K562 (cell line): ENCODE measurements at regions not wholly inside any gene's neighbourhood (a gene's known extent, or its start where the extent isn't known, plus 50 kb on each side); places are given as distances from the start of the nearest gene placed in this dataset.

Source experiments
- ATAC-seq: fragments of 200-7000 bp; cut with Tn5 transposase; 3 replicates; pipeline ENCODE4 v1.9.1; 2020; ENCODE audit warnings: moderate library complexity
- BruUV-seq: library from RNA; stranded (reverse); fragments of 400-500 nt; replicated peaks from 2 replicates; lab custom pipeline; 2021; lab: Mats Ljungman, UMichigan
- CTCF ChIA-PET: fragments of 300-600 bp; formaldehyde crosslinking; extraction: SDS; loops from one replicate; lab custom pipeline; 2021; ENCODE audit warnings: low intra/inter-chr PET ratio; lab: Yijun Ruan, JAX
- POLR2A ChIA-PET: fragments of 300-600, 350-650 bp; sonication (Branson Sonifier 250); formaldehyde crosslinking; extraction: SDS; loops from one replicate; lab custom pipeline; 2021; ENCODE audit warnings: antibody characterized with exemption, inconsistent platforms; lab: Yijun Ruan, JAX
- DNase-seq, 4 experiments: peaks; one replicate each; pipeline versions ENCODE4 v3.0.0 to v3.0.0-alpha.2; 2011 to 2018; ENCODE audit warnings: low spot score in 3 of 4, mixed read lengths in 3 of 4; ENCODE audit errors: extremely low read depth in 1 of 4
- FAIRE-seq: peaks from 2 replicates; lab custom pipeline; 2011; peaks lifted over from hg19 to GRCh38; lab: Jason Lieb, UNC
- H2AFZ ChIP-seq: 2 replicates; pipeline ENCODE4 v1.6.0; 2011; ENCODE audit warnings: low read depth, low read length, control low read depth, inconsistent platforms
- H3K27ac ChIP-seq: fragments of 200-600 bp; 3 replicates; pipeline ENCODE4 v1.8.0; 2011; ENCODE audit warnings: low read depth, mild to moderate bottlenecking, control low read depth, inconsistent platforms, low read length, moderate library complexity, mixed read lengths; ENCODE audit errors: extremely low read depth
- H3K27me3 ChIP-seq, 2 experiments: fragments of 300-600 bp in 1 of 2; 2 replicates in 1 of 2; 3 replicates in 1 of 2; pipeline versions ENCODE4 v1.6.0 to v1.8.0; 2011; ENCODE audit warnings: inconsistent platforms in 2 of 2, low read length in 2 of 2, mild to moderate bottlenecking in 1 of 2, mixed read lengths in 1 of 2, moderate library complexity in 1 of 2; ENCODE audit not compliant: control insufficient read depth in 2 of 2, insufficient read depth in 2 of 2
- H3K36me3 ChIP-seq: fragments of 300-600 bp; 3 replicates; pipeline ENCODE4 v1.8.0; 2011; ENCODE audit warnings: mild to moderate bottlenecking, low read length, inconsistent platforms; ENCODE audit not compliant: control insufficient read depth, insufficient read depth
- H3K4me1 ChIP-seq, 2 experiments: fragments of 200-600 bp in 1 of 2; replicated peaks in 1 of 2; 2 replicates in 1 of 2; 3 replicates in 1 of 2; pipeline versions ENCODE4 v1.5.1 to v1.8.0; 2011; ENCODE audit warnings: inconsistent platforms in 2 of 2, low read length in 2 of 2, mild to moderate bottlenecking in 1 of 2, mixed read lengths in 1 of 2, moderate library complexity in 1 of 2; ENCODE audit not compliant: control insufficient read depth in 2 of 2, insufficient read depth in 2 of 2
- H3K4me2 ChIP-seq: 2 replicates; pipeline ENCODE4 v1.6.1; 2011; ENCODE audit warnings: low read length, control low read depth, inconsistent platforms, mixed read lengths; ENCODE audit not compliant: insufficient read depth
- H3K4me3 ChIP-seq: fragments of 200-600 bp; sonication (generic), shearing (Covaris generic); 2 replicates; pipeline ENCODE4 v1.5.1; 2016; ENCODE audit warnings: control low read depth, inconsistent platforms
- H3K79me2 ChIP-seq: fragments of 200-600 bp; 3 replicates; pipeline ENCODE4 v1.8.0; 2011; ENCODE audit warnings: low read length, inconsistent platforms; ENCODE audit not compliant: control insufficient read depth, insufficient read depth
- H3K9ac ChIP-seq, 2 experiments: 2 replicates each; pipeline versions ENCODE4 v1.6.0 to v1.6.1; 2011; ENCODE audit warnings: low read depth in 2 of 2, low read length in 2 of 2, control low read depth in 1 of 2, inconsistent platforms in 1 of 2, mild to moderate bottlenecking in 1 of 2, mixed read lengths in 1 of 2; ENCODE audit not compliant: insufficient read depth in 1 of 2
- H3K9me1 ChIP-seq: one replicate; pipeline ENCODE4 v1.6.0; 2011; ENCODE audit warnings: inconsistent platforms, mild to moderate bottlenecking, low read length, moderate library complexity; ENCODE audit not compliant: control insufficient read depth, insufficient read depth
- H3K9me3 ChIP-seq: replicated peaks from 2 replicates; pipeline ENCODE4 v1.5.1; 2011; ENCODE audit warnings: low read depth, low read length, inconsistent platforms; ENCODE audit not compliant: control insufficient read depth, insufficient read depth
- H4K20me1 ChIP-seq: replicated peaks from 2 replicates; pipeline ENCODE4 v1.6.1; 2011; ENCODE audit warnings: low read length, inconsistent platforms, mixed read lengths; ENCODE audit not compliant: control insufficient read depth, insufficient read depth
- DDX20 ChIP-seq: fragments of 450-650 bp; IDR thresholded peaks from 2 replicates; pipeline ENCODE4 v1.6.1; 2016; ENCODE audit warnings: missing genetic modification characterization, low read depth, mild to moderate bottlenecking, missing compliant biosample characterization, moderate library complexity
- HNRNPL ChIP-seq: fragments of 200-400 bp; formaldehyde crosslinking; IDR thresholded peaks from 2 replicates; pipeline ENCODE4 v1.6.1; 2017; ENCODE audit warnings: low read depth, mild to moderate bottlenecking, low read length
- KDM2B ChIP-seq: fragments of 250-450 bp; sonication (Bioruptor Pico); IDR thresholded peaks from 2 replicates; pipeline ENCODE4 v1.8.0; 2021; ENCODE audit warnings: mild to moderate bottlenecking, moderate library complexity
- L3MBTL2 ChIP-seq: fragments of 450-650 bp; IDR thresholded peaks from 2 replicates; pipeline ENCODE4 v1.6.1; 2016; ENCODE audit warnings: mild to moderate bottlenecking, moderate library complexity
- NR2C1 ChIP-seq, 2 experiments: fragments of 450-650 bp; IDR thresholded peaks; 2 replicates each; pipeline ENCODE4 v1.6.1; 2017; ENCODE audit warnings: mild to moderate bottlenecking in 2 of 2, antibody characterized with exemption in 1 of 2, inconsistent platforms in 1 of 2, missing compliant biosample characterization in 1 of 2, missing genetic modification characterization in 1 of 2
- PHTF2 ChIP-seq: fragments of 250-450 bp; sonication (Bioruptor Pico); IDR thresholded peaks from 2 replicates; pipeline ENCODE4 v1.5.0; 2021; ENCODE audit warnings: mild to moderate bottlenecking
- TAF15 ChIP-seq: fragments of 200-400 bp; formaldehyde crosslinking; IDR thresholded peaks from 2 replicates; pipeline ENCODE4 v1.6.1; 2017; ENCODE audit warnings: mild to moderate bottlenecking, low read depth, low read length, moderate library complexity
- ZNF23 ChIP-seq: fragments of 250-450 bp; sonication (Bioruptor Pico); IDR thresholded peaks from 2 replicates; pipeline ENCODE4 v1.4.0; 2020; ENCODE audit warnings: mild to moderate bottlenecking
- ZNF316 ChIP-seq: fragments of 450-650 bp; IDR thresholded peaks from 2 replicates; pipeline ENCODE4 v1.6.1; 2016
- ZNF384 ChIP-seq: IDR thresholded peaks from 2 replicates; pipeline ENCODE4 v1.6.1; 2012; ENCODE audit warnings: low read depth, low read length, improper control_type of control experiment
- ZNF431 ChIP-seq: sonication (generic); formaldehyde crosslinking; IDR thresholded peaks from 2 replicates; pipeline ENCODE4 v1.8.0; 2022; ENCODE audit warnings: mild to moderate bottlenecking, missing genetic modification reagents
- WGBS: fragments of 100-300 bp; shearing (Covaris generic); methylation state at CpG from one replicate; pipeline ENCODE4 v1.1.6; 2016; ENCODE audit warnings: low coverage, mixed read lengths; ENCODE audit not compliant: insufficient coverage; ENCODE audit errors: missing lambda C conversion rate; 5-methylcytosine and 5-hydroxymethylcytosine counted together
- in situ Hi-C: fragments of 300-500 bp; cut with MboI; formaldehyde crosslinking; loops from 4 replicates; pipeline ENCODE4 v1.15.0; 2018; ENCODE audit warnings: inconsistent platforms, mixed read lengths
- intact Hi-C: fragments of 100-400 bp; cut with micrococcal nuclease; formaldehyde crosslinking; loops from 2 replicates; pipeline ENCODE4 v1.14.2; 2022
- TF ChIP-seq, protein P1 (sequence below): fragments of 250-450 bp; sonication (Bioruptor Pico); IDR thresholded peaks from 2 replicates; pipeline ENCODE4 v1.8.0; 2021; ENCODE audit warnings: mild to moderate bottlenecking, moderate library complexity
- TF ChIP-seq, protein P2 (sequence below): sonication (generic); formaldehyde crosslinking; IDR thresholded peaks from 2 replicates; pipeline ENCODE4 v1.9.0; 2022; ENCODE audit warnings: mild to moderate bottlenecking, missing genetic modification reagents
- TF ChIP-seq, protein P3 (sequence below): sonication (generic); formaldehyde crosslinking; IDR thresholded peaks from 2 replicates; pipeline ENCODE4 v1.8.0; 2022; ENCODE audit warnings: mild to moderate bottlenecking, missing genetic modification reagents
- TF ChIP-seq, protein P4 (sequence below): fragments of 450-650 bp; formaldehyde crosslinking; IDR thresholded peaks from 2 replicates; pipeline ENCODE4 v1.4.0; 2020; ENCODE audit warnings: mild to moderate bottlenecking, moderate library complexity

DNA sequence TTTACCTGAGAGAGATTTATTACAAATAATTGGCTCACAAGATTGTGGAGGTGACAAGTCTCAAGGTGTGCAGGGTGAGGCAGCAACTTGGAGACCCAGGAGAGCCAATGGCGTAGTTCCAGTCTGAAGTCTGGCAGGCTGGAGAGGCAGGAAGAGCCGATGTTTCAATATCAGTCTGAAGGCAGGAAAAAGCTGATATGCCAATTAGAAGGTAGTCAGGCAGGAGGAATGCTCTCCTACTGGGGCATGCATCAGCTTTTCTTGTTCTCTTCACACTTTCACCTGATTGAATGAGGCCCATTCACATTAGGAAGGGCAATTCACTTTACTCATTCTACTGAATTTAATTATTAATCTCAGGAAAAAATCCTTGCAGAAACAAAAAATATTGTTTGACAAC lies 1351.7 kb upstream of the ADGRL3 start:
- H2AFZ ChIP-seq: no peak overlapping the region
- no peak overlapping the region for H3K9ac ChIP-seq
- H3K4me1 ChIP-seq: no peaks in the 10 kb centered on the region
- no peaks in the 10 kb centered on the region for H4K20me1 ChIP-seq
- BruUV-seq: no TSS peak
- no peaks in the 10 kb centered on the region for H3K9me1 ChIP-seq
- no peak overlapping the region for H3K27ac ChIP-seq
- no peak overlapping the region for H3K4me3 ChIP-seq
- in situ Hi-C loops: no loop called here
- TF ChIP-seq, protein P1, sequence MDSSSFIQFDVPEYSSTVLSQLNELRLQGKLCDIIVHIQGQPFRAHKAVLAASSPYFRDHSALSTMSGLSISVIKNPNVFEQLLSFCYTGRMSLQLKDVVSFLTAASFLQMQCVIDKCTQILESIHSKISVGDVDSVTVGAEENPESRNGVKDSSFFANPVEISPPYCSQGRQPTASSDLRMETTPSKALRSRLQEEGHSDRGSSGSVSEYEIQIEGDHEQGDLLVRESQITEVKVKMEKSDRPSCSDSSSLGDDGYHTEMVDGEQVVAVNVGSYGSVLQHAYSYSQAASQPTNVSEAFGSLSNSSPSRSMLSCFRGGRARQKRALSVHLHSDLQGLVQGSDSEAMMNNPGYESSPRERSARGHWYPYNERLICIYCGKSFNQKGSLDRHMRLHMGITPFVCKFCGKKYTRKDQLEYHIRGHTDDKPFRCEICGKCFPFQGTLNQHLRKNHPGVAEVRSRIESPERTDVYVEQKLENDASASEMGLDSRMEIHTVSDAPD (CRISPR knock-in tag): no peak
- TF ChIP-seq PHTF2 (CRISPR knock-in tag) (no peak), ZNF316 (no peak), TAF15 (no peak), ZNF431 (CRISPR knock-in tag) (no peak), ZNF384 (no peak), ZNF23 (CRISPR knock-in tag) (no peak), L3MBTL2 (no peak), DDX20 (tag) (no peak), HNRNPL (no peak), NR2C1 (IDR thresholded peaks at IDR 0.05) (no peak), NR2C1 (tag; IDR thresholded peaks at IDR 0.05) (no peak), KDM2B (CRISPR knock-in tag) (no peak)
- TF ChIP-seq, protein P2, sequence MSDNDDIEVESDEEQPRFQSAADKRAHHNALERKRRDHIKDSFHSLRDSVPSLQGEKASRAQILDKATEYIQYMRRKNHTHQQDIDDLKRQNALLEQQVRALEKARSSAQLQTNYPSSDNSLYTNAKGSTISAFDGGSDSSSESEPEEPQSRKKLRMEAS: no peak
- TF ChIP-seq, protein P3, sequence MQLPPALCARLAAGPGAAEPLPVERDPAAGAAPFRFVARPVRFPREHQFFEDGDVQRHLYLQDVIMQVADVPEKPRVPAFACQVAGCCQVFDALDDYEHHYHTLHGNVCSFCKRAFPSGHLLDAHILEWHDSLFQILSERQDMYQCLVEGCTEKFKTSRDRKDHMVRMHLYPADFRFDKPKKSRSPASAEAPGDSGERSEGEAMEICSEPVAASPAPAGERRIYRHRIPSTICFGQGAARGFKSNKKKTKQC (CRISPR knock-in tag): no peak
- TF ChIP-seq, protein P4, sequence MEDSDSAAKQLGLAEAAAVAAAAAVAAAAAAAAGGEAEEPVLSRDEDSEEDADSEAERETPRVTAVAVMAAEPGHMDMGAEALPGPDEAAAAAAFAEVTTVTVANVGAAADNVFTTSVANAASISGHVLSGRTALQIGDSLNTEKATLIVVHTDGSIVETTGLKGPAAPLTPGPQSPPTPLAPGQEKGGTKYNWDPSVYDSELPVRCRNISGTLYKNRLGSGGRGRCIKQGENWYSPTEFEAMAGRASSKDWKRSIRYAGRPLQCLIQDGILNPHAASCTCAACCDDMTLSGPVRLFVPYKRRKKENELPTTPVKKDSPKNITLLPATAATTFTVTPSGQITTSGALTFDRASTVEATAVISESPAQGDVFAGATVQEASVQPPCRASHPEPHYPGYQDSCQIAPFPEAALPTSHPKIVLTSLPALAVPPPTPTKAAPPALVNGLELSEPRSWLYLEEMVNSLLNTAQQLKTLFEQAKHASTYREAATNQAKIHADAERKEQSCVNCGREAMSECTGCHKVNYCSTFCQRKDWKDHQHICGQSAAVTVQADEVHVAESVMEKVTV (CRISPR knock-in tag): no peak
- TF ChIP-seq, all 486 proteins: peak for 0
- no peak overlapping the region for H3K4me2 ChIP-seq
- FAIRE-seq (no peak), ATAC-seq (no peak), DNase-seq (no peak)
- WGBS: 7% methylated on average over 2 of the region's 2 CpGs
- ChIA-PET CTCF (no interaction called here), POLR2A (no interaction called here)
- H3K9me3 ChIP-seq: no peaks in the 10 kb centered on the region; the same call in 1 of the 2 replicates
- no peaks in the 10 kb centered on the region for H3K79me2 ChIP-seq
- intact Hi-C loops: no loop called here
- no peaks in the 10 kb centered on the region for H3K27me3 ChIP-seq
- H3K36me3 ChIP-seq: no peaks in the 10 kb centered on the region
